Activated CD4-positive, alpha-beta memory T cell treated with anti-CD3 and anti-CD28 coated beads for 36 hours (primary cell): ENCODE measurements at regions not wholly inside any gene's neighbourhood (a gene's known extent, or its start where the extent isn't known, plus 50 kb on each side); places are given as distances from the start of the nearest gene placed in this dataset.

Experiments
- CTCF ChIA-PET: fragments of 350-600 bp; sonication (Branson Sonifier 250); formaldehyde crosslinking; loops from one replicate; lab custom pipeline; 2021; ENCODE audit warnings: antibody characterized with exemption, inconsistent platforms; lab: Charles Lee
- POLR2A ChIA-PET: fragments of 350-600 bp; sonication (Branson Sonifier 250); formaldehyde crosslinking; loops from one replicate; lab custom pipeline; 2021; ENCODE audit warnings: antibody characterized with exemption; lab: Charles Lee
- DNase-seq: peaks from one replicate; pipeline ENCODE4 v3.0.0-alpha.2; 2020
- H3K27ac Mint-ChIP-seq: one replicate; pipeline ENCODE4 v1.8.0; 2021; ENCODE audit warnings: mixed read lengths
- H3K27me3 Mint-ChIP-seq: one replicate; pipeline ENCODE4 v1.8.0; 2021; ENCODE audit warnings: mixed read lengths
- H3K36me3 Mint-ChIP-seq: one replicate; pipeline ENCODE4 v1.8.0; 2021; ENCODE audit warnings: mixed read lengths
- H3K4me1 Mint-ChIP-seq: one replicate; pipeline ENCODE4 v1.8.0; 2021; ENCODE audit warnings: low read depth, mixed read lengths
- H3K4me3 Mint-ChIP-seq: one replicate; pipeline ENCODE4 v1.8.0; 2021; ENCODE audit warnings: mild to moderate bottlenecking, mixed read lengths
- H3K9me3 Mint-ChIP-seq: one replicate; pipeline ENCODE4 v1.8.0; 2021; ENCODE audit warnings: mixed read lengths
- intact Hi-C: fragments of 100-400 bp; cut with micrococcal nuclease; formaldehyde crosslinking; loops from one replicate; pipeline ENCODE4 v1.15.1; 2023

DNA sequence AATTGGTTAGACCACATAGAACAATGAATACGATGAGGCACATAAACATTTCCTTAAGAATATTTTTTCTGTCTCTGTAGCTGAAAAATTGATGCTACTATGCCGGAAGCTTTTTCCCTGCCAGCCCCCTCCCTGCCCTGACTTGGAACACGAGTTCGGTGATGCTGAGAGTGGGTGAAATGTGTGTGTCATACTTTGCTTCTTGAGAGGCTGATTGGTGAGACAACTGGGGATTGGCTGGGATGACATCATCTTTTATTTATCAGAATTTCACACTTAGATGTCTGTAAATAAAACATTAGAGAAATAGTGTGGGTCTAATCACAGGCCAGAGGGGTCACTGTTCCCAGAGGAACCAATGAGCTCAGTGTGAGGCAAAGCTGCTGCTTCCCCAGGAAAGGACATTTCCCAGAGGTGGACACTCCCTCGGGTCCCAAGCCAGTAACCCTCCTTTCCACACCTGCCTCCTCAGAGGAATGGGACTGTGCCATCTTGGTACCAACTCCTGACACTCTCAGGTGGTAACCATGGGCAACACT, 195.4 kb upstream of the C1orf174 start:
- CTCF ChIA-PET: no interaction called here
- Mint-ChIP-seq H3K27ac (no peak overlapping the region), H3K9me3 (peaks cover 24% of the 10 kb centered on the region), H3K36me3 (no peaks in the 10 kb centered on the region), H3K4me1 (no peaks in the 10 kb centered on the region), H3K27me3 (peaks cover 2% of the 10 kb centered on the region), H3K4me3 (no peak overlapping the region)
- POLR2A ChIA-PET: no interaction called here
- intact Hi-C loops: no loop called here
- no peak for DNase-seq

DNA sequence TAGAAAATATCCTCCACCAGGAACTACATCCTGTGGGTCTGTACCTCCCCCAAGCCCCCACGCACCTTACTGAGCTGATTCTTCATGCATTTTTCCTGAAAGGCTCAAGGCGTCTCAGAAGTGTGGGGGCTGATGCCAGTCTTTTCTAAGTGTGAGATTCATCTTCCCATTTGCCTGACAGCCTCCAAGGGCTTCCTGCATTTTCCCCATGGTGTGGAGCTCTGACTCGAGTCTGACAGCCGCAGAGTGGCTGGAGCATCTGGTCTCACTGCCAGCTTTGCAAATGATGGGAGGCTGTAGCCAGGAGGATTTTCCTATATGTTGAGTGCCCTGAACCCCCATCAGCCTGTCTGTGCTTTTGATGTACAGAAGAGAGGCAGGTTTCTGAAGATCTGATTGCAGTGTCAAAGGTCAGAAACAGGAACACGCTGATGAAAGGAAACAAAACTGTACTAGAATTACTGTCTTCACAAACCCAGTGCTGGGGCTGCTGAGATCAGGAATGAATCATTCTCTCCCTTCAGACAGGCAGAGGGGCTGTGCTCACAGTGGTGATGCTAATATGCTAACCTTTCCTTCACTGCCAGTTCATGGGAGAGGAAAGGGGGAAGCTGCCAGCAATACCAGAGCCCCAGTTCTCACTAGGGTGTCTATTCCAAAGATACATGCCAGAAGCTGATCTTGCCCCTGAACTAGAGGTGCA, 201.5 kb upstream of the C1orf174 start:
- Mint-ChIP-seq H3K9me3 (peaks cover 4% of the 10 kb centered on the region), H3K27ac (no peak overlapping the region), H3K36me3 (no peaks in the 10 kb centered on the region), H3K27me3 (peaks cover 12% of the 10 kb centered on the region), H3K4me3 (no peak overlapping the region), H3K4me1 (no peaks in the 10 kb centered on the region)
- intact Hi-C loops: no loop called here
- ChIA-PET CTCF (no interaction called here), POLR2A (no interaction called here)
- DNase-seq: no peak

DNA sequence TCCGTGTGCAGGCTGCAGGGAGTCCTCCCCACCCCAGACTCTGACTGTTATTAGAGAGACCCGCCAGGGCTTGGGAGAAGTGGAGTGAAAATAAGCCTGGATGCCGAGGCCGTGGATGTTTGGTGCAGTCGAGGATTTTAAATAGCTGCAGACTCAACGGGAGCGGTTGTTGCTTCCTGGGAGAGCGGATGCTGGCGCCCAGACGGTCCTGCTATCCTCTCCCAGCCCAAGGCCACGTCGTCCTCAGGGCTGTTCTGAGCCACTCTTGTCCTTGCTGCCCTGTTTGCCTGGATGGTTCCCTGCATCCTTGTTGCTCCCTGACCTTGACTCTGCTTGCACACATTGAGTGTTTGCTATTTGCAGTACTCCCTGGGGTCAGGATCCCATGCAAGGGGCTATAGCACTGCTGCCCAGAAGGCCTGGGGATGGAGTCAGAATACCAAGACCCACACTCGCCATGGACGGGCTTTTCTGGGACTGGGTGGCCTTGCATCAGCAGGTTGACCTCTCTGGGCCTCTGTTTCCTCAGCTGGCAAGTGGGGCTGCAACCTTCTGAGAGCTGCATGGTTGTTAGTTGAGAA, 205.3 kb upstream of the C1orf174 start:
- Mint-ChIP-seq H3K27ac (no peak overlapping the region), H3K4me1 (no peaks in the 10 kb centered on the region), H3K27me3 (peaks cover 11% of the 10 kb centered on the region), H3K36me3 (no peaks in the 10 kb centered on the region), H3K9me3 (no peaks in the 10 kb centered on the region), H3K4me3 (no peak overlapping the region)
- DNase-seq: no peak
- intact Hi-C loops: no loop called here
- CTCF ChIA-PET: interaction anchor here (1.0 kb wide), 1 partner anchor 8 kb away, joined by 3 read pairs; no protein-coding TSS in a partner anchor
- POLR2A ChIA-PET: no interaction called here

GRCh38 chr1:4106731-4107130, 206.7 kb upstream of the C1orf174 start:
- intact Hi-C loops: no loop called here

DNA sequence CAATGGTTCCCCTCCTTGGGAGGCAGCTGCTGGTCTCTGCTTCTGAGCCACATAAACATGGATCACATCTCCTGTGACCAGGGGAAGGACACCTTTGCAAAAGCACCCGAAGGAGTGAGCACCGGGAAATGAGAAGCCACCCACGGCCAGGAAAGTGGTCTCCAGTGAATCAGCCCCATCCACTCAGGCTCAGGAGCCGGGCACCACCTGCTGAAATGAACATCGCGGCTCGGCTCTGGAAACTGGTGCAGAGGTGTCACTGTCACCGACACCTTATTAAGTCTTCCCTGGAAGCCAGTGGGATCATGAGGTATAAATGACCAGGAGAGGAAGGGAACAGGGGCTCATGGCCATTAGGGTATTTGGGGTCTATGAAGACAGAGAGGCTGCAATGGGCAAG, 207.2 kb upstream of the C1orf174 start:
- DNase-seq: no peak
- ChIA-PET POLR2A (no interaction called here), CTCF (no interaction called here)
- no peak overlapping the region for H3K27ac Mint-ChIP-seq
- H3K4me3 Mint-ChIP-seq: no peak overlapping the region
- H3K4me1 Mint-ChIP-seq: no peaks in the 10 kb centered on the region
- H3K36me3 Mint-ChIP-seq: no peaks in the 10 kb centered on the region
- peaks cover 2% of the 10 kb centered on the region for H3K27me3 Mint-ChIP-seq
- intact Hi-C loops: no loop called here
- no peaks in the 10 kb centered on the region for H3K9me3 Mint-ChIP-seq

More at GRCh38 chr1:4106731-4107130, 206.7 kb upstream of the C1orf174 start:
- H3K27ac Mint-ChIP-seq: no peak overlapping the region
- no peak for DNase-seq
- peaks cover 4% of the 10 kb centered on the region for H3K27me3 Mint-ChIP-seq
- no peaks in the 10 kb centered on the region for H3K36me3 Mint-ChIP-seq
- no peak overlapping the region for H3K4me3 Mint-ChIP-seq
- H3K4me1 Mint-ChIP-seq: no peaks in the 10 kb centered on the region
- no peaks in the 10 kb centered on the region for H3K9me3 Mint-ChIP-seq
- ChIA-PET CTCF (no interaction called here), POLR2A (no interaction called here)

DNA sequence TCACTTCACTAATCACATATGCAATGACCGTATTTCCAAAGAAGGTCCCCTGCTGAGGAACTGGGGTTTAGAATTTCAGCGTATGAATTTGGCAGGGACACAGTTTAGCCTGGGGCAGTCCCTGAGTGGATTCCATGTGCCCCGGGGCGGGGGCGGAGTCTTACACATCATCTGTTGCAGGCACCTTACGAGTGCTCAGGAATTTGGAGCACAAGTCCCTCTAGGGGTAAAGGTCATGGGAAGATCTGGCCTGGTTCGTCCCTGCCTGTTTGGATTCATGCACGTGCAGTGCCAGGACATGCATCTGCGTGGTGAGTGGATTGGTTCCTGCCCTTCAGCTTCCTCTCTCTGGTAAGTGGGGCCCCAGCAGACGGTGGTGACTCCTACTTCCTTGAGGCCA, 208.3 kb upstream of the C1orf174 start:
- CTCF ChIA-PET: no interaction called here
- intact Hi-C loops: no loop called here
- H3K4me3 Mint-ChIP-seq: no peak overlapping the region
- DNase-seq: no peak
- H3K9me3 Mint-ChIP-seq: no peaks in the 10 kb centered on the region
- no peaks in the 10 kb centered on the region for H3K36me3 Mint-ChIP-seq
- H3K27ac Mint-ChIP-seq: no peak overlapping the region
- POLR2A ChIA-PET: no interaction called here
- H3K27me3 Mint-ChIP-seq: no peaks in the 10 kb centered on the region
- no peaks in the 10 kb centered on the region for H3K4me1 Mint-ChIP-seq

- ChIA-PET CTCF (no interaction called here), POLR2A (no interaction called here)
- DNase-seq: no peak
Observed at GRCh38 chr1:4108758-4109627, 208.9 kb upstream of the C1orf174 start.

DNA sequence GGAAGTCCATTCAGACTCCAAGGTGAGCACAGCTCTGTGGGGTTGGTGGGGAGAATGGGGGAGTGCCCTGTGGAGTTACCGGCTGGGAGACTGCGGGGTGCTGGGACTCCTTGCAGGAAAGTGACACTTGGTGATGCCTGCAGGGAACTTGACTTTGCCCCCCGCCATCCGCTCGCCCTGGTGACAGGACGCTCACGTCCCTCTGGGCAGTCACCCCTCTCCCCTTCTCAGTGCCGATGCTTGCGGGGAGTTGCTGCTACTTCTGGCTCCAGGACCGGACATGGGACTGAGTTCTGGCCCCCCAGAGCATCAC, 209.5 kb upstream of the C1orf174 start:
- Mint-ChIP-seq H3K36me3 (no peaks in the 10 kb centered on the region), H3K4me1 (no peaks in the 10 kb centered on the region), H3K4me3 (no peak overlapping the region), H3K9me3 (peaks cover 9% of the 10 kb centered on the region), H3K27ac (no peak overlapping the region), H3K27me3 (no peaks in the 10 kb centered on the region)
- ChIA-PET POLR2A (no interaction called here), CTCF (no interaction called here)
- intact Hi-C loops: no loop called here
- DNase-seq: no peak

More at GRCh38 chr1:4108758-4109627, 208.9 kb upstream of the C1orf174 start:
- Mint-ChIP-seq H3K9me3 (peaks cover 3% of the 10 kb centered on the region), H3K27ac (no peak overlapping the region), H3K36me3 (no peaks in the 10 kb centered on the region), H3K4me3 (no peak overlapping the region), H3K27me3 (no peaks in the 10 kb centered on the region), H3K4me1 (no peaks in the 10 kb centered on the region)
- intact Hi-C loops: no loop called here

DNA sequence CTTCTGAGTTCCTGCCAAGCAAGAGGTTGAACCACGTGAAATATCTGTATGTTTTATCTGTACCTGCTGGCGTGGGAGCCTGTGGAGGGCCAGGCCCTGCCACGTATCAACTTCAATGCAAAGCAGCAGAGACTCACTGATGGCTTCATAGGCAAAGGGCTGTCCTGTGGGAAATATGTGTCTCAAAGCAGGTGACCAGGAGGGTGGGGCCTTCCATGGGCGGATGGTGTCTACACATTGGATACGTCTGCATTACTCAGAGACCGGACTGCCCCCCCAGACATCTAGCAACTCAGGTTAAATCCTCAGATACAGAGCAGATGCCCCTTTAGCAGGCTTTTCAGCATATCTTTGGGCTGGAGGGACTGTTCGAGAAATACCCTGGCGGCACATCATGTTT, 210.8 kb upstream of the C1orf174 start:
- H3K27ac Mint-ChIP-seq: no peak overlapping the region
- ChIA-PET POLR2A (no interaction called here), CTCF (no interaction called here)
- H3K36me3 Mint-ChIP-seq: no peaks in the 10 kb centered on the region
- intact Hi-C loops: no loop called here
- no peak for DNase-seq
- no peaks in the 10 kb centered on the region for H3K4me1 Mint-ChIP-seq
- peaks cover 11% of the 10 kb centered on the region for H3K9me3 Mint-ChIP-seq
- H3K27me3 Mint-ChIP-seq: no peaks in the 10 kb centered on the region
- no peak overlapping the region for H3K4me3 Mint-ChIP-seq

- Mint-ChIP-seq H3K9me3 (peaks cover 11% of the 10 kb centered on the region), H3K27ac (no peak overlapping the region), H3K36me3 (no peaks in the 10 kb centered on the region), H3K27me3 (peaks cover 3% of the 10 kb centered on the region), H3K4me3 (no peak overlapping the region), H3K4me1 (no peaks in the 10 kb centered on the region)
- ChIA-PET POLR2A (no interaction called here), CTCF (no interaction called here)
- DNase-seq: no peak
- intact Hi-C loops: no loop called here
Observed at GRCh38 chr1:4113897-4114296, 213.8 kb upstream of the C1orf174 start.

GRCh38 chr1:4115191-4115900, 215.3 kb upstream of the C1orf174 start:
- no peak overlapping the region for H3K4me3 Mint-ChIP-seq
- ChIA-PET POLR2A (no interaction called here), CTCF (no interaction called here)
- no peak for DNase-seq
- H3K27ac Mint-ChIP-seq: no peak overlapping the region
- no peaks in the 10 kb centered on the region for H3K36me3 Mint-ChIP-seq
- peaks cover 11% of the 10 kb centered on the region for H3K9me3 Mint-ChIP-seq
- H3K4me1 Mint-ChIP-seq: no peaks in the 10 kb centered on the region
- H3K27me3 Mint-ChIP-seq: peaks cover 5% of the 10 kb centered on the region
- intact Hi-C loops: no loop called here

DNA sequence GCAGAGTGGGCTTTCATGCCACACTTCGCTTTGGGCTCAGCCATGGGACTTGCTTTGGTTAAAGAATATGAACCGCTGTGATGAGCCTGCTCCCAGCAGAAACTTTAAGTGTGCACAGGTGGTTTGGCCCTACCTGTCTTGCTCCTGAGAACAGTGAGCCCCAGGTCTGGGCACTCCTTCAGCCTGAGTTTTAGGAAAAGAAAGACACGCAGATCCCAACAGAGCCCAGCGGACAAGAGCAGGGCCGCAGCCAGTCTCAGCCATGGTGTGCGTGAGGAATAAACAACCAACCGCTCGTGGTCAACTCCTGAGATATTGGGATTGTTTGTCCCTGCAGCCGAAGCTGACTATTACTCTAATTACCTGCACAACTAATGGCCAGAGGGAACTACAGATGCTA, 217.1 kb upstream of the C1orf174 start:
- Mint-ChIP-seq H3K27me3 (peaks cover 5% of the 10 kb centered on the region), H3K27ac (no peak overlapping the region), H3K4me1 (no peaks in the 10 kb centered on the region), H3K9me3 (peaks cover 11% of the 10 kb centered on the region), H3K4me3 (no peak overlapping the region), H3K36me3 (no peaks in the 10 kb centered on the region)
- intact Hi-C loops: no loop called here
- no peak for DNase-seq
- ChIA-PET POLR2A (no interaction called here), CTCF (no interaction called here)
